D721Med (cell line): ENCODE measurements at regions not wholly inside any gene's neighbourhood (a gene's known extent, or its start where the extent isn't known, plus 50 kb on each side); places are given as distances from the start of the nearest gene placed in this dataset.
A peak's percentile ranks its signal among the peaks of the same experiment; 100 is the strongest.

Experiments used
- DNase-seq: peaks from one replicate; pipeline ENCODE4 v3.0.0; 2011; ENCODE audit warnings: low spot score; ENCODE audit not compliant: insufficient read length
- FAIRE-seq: peaks from 2 replicates; lab custom pipeline; 2011; peaks lifted over from hg19 to GRCh38; lab: Jason Lieb, UNC
- TF ChIP-seq, protein P1 (sequence below): IDR thresholded peaks from 2 replicates; pipeline ENCODE4 v1.5.1; 2012; ENCODE audit warnings: mild to moderate bottlenecking, control low read depth; ENCODE audit not compliant: insufficient read depth; ENCODE audit errors: missing control alignments

DNA sequence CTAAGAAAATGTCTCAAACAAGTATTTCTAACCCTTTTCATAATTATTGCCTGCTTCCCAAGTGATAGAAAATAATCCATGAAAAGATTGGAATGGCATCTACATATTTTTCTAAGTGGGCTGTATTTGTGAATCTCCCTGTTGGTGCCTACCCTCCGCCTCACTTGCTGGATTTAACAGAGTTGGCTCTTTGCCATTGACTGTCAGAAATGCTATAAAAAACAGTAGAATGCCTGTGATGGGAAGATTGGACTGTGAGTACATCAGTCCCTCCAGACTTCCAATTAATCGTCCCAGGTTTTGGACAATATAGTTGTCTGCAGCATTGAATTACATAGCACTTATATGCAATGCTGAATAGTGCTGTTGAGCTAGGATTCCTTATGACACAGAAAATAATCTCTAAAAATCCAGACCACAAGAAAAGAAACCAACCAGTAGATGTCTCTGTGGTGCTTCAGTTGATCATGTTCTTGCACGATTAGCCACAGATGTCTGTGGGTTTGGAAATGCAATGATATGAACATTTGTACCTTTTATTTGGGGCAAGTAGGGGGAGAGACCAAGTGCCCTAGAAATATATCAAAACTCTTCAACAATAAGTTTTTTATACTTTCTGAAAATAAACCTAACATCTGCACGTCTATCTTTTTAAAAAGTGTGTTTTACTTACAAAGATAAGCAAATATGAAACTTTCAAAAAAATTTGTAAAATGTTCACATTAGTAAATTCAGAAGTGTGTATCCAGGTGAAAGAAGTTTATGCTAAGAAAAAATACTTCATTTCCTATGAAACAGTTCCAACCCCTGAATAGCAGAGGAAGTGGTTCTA, 88.5 kb downstream of the DYNAP start:
- DNase-seq (peak; percentile 66), FAIRE-seq (peak; percentile 100)
- TF ChIP-seq, protein P1, sequence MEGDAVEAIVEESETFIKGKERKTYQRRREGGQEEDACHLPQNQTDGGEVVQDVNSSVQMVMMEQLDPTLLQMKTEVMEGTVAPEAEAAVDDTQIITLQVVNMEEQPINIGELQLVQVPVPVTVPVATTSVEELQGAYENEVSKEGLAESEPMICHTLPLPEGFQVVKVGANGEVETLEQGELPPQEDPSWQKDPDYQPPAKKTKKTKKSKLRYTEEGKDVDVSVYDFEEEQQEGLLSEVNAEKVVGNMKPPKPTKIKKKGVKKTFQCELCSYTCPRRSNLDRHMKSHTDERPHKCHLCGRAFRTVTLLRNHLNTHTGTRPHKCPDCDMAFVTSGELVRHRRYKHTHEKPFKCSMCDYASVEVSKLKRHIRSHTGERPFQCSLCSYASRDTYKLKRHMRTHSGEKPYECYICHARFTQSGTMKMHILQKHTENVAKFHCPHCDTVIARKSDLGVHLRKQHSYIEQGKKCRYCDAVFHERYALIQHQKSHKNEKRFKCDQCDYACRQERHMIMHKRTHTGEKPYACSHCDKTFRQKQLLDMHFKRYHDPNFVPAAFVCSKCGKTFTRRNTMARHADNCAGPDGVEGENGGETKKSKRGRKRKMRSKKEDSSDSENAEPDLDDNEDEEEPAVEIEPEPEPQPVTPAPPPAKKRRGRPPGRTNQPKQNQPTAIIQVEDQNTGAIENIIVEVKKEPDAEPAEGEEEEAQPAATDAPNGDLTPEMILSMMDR, result peak; percentile 58

DNA sequence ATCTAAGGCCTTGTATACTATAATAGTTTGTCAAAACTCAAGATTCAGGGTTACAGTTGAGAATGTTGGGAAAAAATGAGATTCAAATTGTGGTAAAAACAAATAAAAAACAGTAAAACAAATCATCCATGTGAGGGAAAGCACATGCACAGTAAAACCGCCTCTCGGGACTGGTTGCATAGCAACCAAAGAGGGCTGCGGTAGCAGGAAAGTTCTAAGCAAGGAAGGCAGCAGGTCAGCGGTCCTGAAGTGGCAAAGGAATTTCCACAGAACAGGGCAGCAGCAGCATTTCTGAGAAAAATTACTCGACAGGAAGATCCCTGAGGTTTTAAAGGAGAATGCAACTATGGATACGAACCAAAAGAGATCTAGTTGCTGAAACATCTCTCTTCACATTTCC, 93.7 kb downstream of the DYNAP start:
- FAIRE-seq, result no peak

GRCh38 chr18:54689319-54689718, 98.3 kb downstream of the DYNAP start:
- TF ChIP-seq, protein P1, result no peak
- no peak for FAIRE-seq
- DNase-seq, result no peak

More for the DNA sequence above, 93.7 kb downstream of the DYNAP start:
- TF ChIP-seq, protein P1, result no peak
- no peak for DNase-seq

- TF ChIP-seq, protein P1, result no peak
- FAIRE-seq (no peak), DNase-seq (no peak)
These were observed 99.2 kb downstream of the DYNAP start for GRCh38 chr18:54690198-54690597.

- no peak for DNase-seq
- TF ChIP-seq, protein P1, result no peak
- FAIRE-seq, result peak; percentile 99
These were observed 101.4 kb downstream of the DYNAP start for GRCh38 chr18:54692463-54692862.

GRCh38 chr18:54696616-54697293, 105.7 kb downstream of the DYNAP start:
- FAIRE-seq (peak; percentile 99), DNase-seq (no peak)
- TF ChIP-seq, protein P1, result no peak
